HG03521 (cell line): ENCODE measurements at regions not wholly inside any gene's neighbourhood (a gene's known extent, or its start where the extent isn't known, plus 50 kb on each side); places are given as distances from the start of the nearest gene placed in this dataset.

Source experiments
- ATAC-seq: cut with Tn5 transposase; IDR thresholded peaks from one replicate; pipeline ENCODE4 v1.9.1; 2021; ENCODE audit warnings: mild to moderate bottlenecking, moderate library complexity; ENCODE audit not compliant: unreplicated experiment

DNA sequence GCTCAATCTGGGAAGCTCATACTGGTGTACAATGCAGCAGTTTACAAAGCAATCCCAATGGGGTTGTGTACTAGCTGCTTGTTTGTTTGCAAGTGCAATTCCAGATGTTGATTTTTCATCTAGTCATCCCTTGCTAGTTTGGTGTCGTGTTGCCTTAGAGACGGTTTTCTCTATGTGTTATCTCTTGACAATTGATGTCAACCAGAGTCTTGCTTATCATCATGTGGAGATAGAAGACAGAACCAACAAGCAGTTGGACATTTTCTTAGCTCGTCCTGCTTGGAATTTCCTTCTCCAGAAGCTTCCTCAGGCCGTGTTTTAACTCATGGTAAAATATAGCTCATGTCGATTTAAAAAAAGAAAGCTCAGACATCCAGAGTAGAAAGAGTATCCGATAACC, 262.0 kb upstream of the KCNH8 start:
- no peak for ATAC-seq

DNA sequence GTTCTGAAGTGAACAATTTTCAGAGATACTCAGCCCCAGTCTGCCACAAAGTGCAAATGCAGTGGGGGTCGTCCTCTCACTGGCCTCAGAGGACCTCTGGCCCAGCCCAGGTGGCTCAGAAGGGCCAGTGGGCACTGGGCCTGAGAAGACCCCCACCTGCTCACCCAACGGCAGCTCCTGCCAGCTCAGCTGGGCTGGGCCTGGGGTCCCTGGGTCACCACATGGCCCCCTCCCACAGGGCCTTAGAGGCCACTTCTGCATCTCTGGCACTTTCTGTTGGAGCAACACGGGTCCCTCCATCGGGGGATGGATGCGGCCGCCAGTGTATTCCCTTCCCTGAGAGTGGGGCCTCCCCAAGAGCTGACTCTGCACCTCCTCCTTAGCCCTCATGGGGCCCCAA, 262.7 kb upstream of the KCNH8 start:
- no peak for ATAC-seq

DNA sequence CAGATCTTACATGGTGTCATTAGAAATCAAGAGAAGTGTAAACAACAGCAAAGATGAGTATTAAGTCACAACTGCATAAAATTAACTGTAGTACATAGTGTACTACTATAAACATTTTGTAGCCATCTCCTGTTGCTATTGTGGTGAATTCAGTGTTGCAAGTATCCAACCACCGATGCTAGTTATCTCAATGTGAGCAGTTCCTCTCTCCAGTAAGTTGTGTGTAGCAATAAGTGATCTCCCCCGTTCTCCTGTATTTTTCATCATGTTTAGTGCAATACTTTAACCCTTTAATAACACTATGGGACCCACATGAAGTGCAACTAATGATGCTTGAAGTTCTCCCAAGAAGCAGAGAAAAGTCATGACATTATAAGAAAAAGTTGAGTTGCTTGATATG, 264.7 kb upstream of the KCNH8 start:
- no peak for ATAC-seq

DNA sequence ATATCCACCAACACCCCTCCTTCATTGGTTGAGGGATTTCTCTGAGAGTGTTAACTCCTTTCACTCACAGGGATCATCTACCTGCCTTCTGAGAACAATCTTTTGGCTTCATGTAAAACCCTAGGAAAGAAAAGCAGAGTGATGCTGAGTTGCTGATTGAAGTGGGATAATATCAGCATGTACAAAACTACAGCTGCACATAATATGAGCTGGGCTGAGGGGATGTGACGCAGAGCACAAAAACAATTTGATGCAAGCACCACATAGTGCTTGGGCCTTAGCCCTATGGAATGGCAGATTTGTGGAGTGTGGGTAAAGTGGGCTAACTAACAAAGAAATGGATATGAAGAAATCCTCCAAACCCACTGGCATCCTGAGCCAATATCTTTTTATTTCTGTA, 267.6 kb upstream of the KCNH8 start:
- no peak for ATAC-seq

DNA sequence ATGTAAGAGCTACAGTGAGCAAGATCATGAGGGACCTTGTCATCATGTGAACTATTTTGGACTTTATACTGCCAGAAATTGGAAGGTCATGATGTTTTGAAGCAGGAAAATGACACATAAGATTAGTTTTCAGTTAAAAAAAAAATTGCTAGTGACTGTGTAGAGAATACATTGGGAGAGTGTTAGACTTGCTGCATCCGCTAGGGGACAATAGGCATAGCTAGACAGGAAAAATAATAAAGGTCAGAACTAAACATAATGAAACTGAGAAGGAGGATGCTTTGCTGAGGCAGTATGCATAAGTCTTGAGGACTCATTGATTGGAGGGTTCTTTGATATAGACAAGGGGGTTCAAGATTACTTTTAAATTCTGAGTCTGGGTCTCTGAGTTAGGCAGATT, 275.8 kb upstream of the KCNH8 start:
- no peak for ATAC-seq

DNA sequence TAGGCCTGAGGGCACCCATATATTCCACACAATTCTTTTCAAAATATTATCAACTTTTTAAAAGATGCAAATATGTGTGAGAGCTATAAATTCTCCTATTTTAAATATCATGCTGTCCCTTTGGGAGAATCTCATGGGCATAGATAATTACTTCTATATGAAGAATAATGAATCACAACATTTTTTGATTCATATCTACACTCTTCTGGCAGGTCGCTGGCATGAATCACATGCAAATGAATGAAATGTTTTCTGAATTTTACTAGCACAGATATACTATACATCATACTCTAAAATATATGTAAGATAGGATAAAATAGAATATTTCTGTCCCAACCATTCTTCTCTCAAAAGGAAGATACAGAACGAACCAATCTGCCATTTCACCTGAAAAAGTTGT, 277.7 kb upstream of the KCNH8 start:
- no peak for ATAC-seq

DNA sequence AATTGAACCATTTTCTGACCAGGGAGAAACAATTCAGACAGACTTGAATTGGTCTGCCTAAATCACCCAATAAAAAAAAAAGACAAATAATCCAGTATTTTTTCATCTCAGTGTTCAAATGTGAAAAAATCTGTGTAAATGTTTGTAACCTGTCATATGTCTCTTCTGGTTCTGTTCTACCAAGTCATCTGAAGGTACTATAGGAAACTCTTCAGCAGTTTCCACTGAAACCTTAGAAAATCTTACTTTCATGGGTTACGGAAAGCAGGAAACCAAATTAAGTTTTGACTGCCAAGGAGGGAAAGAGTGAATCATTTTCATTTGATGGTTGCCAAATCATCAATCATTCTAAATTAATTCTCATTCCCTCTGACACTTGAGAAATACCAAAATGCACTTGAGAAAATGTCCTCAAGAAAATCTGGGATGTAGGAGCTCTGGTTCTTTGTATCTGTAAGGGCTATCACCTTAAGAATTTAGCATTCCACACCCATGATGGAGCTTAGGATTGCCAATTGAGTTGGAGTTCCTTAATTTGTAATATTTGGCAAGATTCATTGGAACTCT, 278.2 kb upstream of the KCNH8 start:
- ATAC-seq = no peak

DNA sequence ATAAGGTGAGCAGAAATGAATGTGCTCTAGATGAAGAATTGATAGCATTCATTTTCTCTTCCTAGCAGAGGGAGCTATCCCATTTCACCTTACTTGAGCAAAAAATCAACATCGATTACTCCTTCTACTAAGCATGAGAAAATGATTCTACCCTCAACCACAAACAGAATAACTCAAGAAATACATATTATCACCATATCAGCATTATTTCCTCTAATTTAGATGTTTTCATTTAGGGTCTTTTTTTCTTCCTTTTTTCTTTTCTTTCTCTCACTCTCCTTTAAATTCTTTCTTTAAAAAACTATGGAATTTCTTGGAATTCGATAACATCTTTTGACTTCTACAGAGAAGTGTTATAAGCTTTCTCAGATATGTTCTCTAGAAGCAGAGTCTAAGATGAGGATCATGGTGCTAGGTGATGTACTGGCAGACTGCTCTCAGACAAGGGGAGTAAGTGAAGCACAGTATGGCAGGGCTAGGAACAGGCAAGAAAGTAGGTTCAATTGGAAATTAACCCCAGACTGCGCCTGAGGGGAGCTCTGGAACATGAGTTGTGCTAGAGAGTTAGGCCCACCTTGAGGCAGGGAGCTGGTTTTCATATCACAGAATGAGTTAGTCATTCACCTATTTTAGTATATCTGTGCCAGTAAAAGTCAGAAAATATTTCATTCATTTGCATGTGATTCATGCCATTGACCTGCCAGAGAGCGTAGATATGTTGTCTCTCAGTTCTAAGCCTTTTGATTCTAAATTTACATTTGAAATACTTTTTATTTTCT, 279.2 kb upstream of the KCNH8 start:
- ATAC-seq = no peak

DNA sequence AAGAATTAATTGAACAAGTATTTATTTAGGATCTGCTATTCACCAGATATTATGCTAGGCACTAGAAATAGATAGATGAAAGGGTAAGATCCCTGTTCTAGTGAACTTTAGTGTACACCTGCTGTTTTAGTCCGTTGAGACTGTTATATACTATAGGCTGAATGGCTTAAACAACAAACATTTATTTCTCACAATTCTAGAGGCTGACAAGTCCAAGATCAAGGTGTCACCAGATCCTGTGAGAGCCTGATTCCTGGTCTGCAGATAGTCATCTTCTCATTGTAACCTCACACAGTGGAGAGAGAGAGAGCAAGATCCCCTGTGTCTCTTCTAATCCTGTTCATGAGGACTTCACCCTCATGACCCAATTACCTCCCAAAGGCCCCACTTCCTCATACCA, 281.4 kb upstream of the KCNH8 start:
- no peak for ATAC-seq

DNA sequence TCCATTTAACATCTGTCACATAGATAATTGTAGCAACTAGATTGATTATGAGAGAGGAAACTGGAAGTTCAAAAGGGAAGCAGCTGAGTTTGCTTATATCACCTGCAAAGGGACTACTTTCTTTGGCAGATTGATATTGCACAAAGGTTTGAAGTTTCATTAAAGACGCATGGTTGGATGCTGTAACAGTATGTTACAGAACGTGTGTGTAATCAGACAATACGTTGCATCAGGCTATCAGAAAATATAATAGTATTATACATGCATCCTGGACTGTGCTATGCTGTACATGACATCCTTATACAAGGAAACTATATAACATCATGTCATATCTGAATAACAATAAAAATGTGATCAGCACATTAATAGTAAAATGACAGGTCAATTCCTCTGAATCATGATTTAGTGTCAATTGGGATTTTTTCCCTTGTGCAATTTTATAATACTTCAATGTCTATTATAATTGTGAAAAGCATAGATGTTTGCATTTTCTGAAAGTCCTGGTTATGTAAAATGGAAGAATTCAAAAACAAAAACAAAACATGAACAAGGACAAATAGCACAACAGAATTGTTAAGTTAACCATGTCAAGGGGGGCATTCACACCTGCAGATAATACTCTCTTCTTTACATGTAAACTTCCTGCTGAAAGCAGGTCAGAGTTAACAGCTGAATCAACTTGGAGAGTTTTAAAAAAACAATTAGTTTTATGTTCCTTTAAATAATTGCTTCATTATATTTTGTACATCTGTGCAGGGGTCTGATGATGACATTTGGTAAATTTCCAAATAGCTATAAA, 283.2 kb upstream of the KCNH8 start:
- no peak for ATAC-seq

DNA sequence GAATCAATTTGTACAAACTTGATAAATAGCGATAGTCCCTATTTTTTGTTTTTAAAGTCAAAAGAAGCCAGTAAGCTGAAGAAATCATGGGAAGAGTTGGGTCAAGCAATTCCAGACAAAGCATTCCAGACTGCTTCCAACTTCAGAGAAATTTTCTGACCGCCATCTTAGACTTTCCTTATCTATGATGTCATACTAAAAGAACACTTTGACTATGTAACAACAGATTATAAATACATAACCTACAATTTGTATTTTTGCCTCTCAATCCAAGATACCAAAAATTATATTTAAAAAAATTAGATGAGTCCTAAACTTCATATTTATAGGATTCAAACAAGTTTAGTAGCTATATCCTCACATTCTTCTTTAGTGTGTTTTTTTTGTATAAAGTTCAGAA, 286.2 kb upstream of the KCNH8 start:
- ATAC-seq = no peak

DNA sequence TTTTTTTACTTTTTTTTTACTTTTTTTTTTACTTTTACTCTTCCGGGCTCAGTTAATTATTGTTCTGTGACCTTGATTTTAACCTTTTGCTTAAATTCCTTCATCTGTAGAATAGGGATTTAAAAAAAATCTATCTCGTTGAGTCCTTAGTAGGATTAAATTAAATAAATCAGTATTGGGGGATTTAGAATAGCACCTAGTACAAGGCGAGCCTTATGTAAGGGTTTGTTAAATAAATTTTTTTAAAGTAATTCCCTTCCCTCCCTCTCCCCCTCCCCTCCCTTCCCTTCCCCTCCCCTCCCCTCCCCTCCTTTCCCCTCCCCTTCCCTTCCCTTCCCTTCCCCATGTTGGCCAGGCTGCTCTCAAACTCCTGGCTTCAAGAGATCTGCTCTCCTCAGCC, 287.2 kb upstream of the KCNH8 start:
- no peak for ATAC-seq

DNA sequence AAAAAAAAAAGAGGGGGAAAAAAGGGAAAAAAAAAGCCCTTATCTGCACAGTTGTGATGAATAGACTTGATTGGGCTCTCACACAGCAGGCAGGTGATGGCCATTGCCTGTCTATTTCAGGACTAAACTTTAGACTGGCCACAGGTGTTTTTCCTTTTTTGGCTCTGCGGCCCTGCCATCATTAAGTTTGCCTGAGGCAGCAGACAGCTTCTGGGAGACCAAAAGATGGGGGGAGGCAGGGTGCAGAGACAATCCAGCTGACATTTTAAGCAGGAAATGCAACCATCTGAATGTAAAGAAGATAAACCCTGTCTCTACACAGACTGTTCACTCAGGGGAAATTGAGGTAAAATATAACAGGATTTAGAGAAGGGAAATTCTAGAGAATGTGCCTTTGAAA, 295.0 kb upstream of the KCNH8 start:
- no peak for ATAC-seq

DNA sequence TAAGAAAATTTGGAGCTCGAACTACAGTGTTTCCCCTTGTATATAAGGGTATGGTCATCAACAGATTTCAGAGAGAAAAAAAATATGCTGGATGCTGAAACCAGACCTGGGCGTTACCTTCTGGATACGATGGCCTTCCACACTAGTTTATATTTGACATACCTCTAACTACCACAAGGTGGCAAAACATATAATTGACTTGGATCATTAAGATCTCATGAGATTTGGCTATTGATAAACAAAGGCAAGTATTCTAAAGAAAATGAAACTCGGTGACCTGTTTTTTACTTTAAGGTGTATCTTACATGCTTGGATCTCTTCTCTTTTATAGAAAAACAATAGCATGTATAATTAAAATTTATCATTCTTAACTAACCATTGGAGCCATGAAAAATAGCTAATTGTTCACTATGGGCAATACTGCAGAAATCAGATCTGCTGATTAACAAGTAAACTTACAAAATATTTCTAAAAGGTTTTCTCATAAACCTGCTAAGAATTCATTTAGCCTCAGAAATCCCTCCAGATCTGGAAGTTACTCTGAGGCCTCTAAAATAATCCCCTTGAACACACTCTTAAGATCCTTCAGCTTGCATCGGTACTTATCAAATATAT, 300.6 kb upstream of the KCNH8 start:
- ATAC-seq = peak; percentile 53

DNA sequence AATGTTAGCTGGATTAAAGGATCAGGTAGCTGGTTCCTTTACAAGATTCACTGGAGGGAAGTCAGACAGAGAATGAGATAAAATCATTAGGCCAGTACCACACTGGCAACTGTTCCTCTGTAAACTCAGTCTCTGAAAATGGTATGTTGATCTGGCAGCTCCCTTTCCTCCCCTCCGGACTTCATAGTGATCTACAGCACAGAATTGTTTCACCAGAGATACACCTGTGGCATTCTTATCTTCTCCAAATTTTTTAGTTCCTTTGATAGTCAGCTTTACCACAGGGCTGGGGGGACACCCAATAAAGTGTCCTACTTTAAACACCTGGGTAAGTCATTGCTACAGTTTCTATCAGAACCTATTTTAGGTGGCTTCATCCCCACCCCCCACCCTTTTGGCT, 304.3 kb upstream of the KCNH8 start:
- ATAC-seq = no peak

DNA sequence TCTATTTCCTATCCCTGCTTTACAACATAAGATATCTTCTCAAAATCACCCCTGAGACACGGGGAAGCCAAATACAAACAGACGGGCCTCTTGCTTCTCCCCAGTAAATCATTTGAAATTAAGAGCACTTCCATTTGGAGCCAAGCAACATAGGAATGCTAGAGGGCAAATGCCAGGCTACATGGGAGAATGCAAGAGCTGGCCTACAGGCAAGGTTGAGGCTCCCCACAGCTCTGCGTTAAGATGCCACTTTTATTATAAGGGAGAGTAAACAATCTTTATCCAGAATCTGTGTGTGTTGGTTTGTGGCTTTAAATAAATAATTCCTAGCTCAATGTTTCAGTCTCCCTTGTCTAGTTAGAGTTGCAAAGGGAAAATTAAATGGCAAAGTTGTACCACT, 305.1 kb upstream of the KCNH8 start:
- no peak for ATAC-seq

DNA sequence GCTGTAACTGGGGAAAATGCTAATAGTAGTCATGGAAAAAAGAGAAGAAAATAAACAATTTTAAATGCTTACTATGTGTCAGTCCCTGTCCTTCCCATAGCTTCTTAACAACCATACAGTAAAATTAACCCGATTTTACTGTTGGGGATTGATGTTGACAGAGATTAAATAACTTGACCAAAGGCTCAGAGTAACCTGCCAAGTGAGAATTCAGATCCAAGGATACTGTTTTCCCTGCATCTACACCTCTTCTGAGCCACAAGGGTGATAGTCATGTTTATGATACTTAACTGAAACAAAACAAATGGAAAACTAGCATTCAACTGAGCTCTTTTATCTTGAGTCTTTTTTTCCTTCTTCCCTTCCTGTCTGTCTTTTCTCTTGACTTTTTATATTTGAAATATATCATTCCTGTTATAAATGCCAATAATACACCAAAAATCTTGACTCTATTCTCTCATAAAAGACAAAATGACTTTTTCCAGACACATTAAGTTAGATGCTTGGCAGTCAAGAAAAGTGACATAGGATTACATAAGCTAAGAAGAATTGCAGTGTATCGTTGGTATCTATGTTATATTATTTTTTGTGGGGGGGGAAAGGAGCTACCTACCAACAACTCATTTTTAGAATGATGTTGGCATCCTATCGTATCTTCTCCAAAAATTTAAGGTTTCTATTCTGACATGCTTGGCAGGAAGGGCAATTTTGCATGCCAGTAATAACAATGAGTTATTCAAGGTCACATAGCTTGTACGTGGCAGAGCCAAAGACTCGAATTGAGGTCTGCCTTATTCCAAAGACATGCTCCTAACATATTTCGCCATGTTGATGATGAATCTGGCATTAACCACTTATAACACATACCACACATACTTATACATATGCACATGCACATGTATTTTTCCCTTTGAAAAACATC, 306.6 kb upstream of the KCNH8 start:
- ATAC-seq = no peak

DNA sequence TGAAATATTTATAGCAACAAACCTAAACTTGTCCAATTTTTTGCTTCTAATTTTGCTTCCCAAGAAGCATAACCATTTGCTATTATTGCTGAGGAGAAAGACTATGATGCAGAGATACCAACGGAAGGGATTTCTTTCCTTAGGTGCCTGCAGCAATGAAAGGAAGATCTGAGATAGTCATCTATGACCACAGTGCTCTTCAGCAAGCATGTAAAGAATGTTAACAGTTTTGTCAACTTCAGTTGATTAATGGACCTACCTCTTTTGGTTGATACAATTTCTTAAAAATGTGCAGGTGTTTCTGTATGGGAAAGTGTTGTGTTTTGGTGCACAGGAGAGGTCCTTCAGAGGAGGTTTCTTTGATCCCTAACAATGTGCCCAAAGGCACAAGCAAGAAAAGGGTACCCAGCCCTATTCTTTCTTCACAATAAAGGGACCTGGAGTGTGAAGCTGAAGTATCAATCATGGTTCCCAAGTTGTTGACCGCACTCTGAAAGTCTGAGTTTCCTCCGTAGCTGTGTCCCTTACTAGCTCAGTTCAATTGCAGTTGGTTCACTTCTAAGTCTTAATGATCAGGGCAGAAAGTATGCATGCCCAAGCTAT, 307.7 kb upstream of the KCNH8 start:
- ATAC-seq = no peak

DNA sequence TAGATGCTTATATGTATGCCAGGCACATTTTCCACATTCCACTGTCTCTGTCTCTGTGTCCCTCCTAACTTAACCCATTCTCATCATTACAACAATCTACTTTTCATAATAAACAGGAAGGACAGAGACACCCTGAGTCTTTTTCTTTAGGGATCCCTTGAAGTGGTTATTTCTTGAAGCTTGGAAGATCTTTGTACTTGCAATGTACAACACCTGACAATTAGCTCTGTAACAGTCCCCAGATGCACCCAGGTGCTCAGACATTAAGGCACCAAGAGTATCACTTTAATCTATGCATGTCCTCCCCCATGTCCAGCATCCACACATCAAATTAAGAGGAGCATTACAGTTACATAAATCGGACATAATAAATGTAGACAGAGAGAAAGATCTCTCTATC, 309.6 kb upstream of the KCNH8 start:
- ATAC-seq = no peak

DNA sequence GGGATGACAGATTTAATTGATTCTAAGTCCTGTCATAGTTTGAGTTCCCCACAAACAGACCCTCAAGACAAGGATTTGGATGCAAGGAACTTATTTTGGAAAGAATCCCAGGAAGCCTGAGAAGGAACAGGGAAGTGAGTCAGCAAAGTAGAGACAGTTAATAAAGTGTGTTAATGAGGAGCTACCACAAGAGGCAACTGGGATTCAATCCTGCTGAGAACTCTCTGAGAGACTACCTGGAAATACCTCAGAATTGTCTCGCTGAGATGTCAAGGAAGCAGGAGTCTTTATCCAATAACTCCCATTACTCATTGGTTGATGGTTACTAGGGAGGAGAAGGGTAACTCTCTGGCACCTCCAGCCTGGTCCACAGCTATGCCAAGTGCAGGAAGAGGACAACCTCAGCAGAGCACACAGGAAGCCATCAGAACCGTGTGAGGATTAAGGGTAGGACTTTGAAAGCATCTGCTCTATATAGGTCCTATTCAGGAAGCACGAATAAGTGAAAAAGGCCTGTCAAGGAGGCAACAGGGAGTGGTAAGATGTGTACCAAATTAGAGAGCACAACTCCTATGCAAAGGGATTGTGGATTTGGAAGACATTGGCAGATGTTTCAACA, 311.1 kb upstream of the KCNH8 start:
- ATAC-seq = no peak
